ENCODE measurements at regions not wholly inside any gene's neighbourhood (a gene's known extent, or its start where the extent isn't known, plus 50 kb on each side); places are given as distances from the start of the nearest gene placed in this dataset.

DNA sequence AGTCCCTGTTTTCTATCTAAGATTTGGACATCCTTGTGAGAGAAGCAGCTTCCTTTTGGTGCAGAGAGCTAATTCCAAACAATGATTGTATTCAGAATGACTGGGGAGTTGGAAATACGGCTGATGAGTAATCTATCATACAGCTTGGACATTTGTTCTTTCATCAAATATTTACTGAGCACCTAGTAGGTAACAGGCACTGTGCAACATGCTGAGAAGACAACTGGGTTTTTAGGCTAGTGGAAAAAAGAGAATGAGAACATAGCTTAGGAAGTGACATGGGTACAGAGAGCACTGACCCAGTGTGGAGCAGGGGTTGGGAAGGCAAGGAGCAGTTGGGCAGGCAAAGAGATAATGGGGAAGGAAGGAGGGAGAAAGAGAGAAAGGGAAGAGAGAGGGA is 87.5 kb downstream of the TBX19 start:
- H3K4me1 ChIP-seq, result no peaks in the 10 kb centered on the region
- H3K27me3 ChIP-seq, result no peaks in the 10 kb centered on the region
- no peak overlapping the region for H3K4me3 ChIP-seq
- no peaks in the 10 kb centered on the region for H3K36me3 ChIP-seq
- no peak overlapping the region for H3K27ac ChIP-seq
- DNase-seq, result no peak
- TF ChIP-seq POLR2A (IDR thresholded peaks at IDR 0.05), result no peak
- TF ChIP-seq, protein P1, sequence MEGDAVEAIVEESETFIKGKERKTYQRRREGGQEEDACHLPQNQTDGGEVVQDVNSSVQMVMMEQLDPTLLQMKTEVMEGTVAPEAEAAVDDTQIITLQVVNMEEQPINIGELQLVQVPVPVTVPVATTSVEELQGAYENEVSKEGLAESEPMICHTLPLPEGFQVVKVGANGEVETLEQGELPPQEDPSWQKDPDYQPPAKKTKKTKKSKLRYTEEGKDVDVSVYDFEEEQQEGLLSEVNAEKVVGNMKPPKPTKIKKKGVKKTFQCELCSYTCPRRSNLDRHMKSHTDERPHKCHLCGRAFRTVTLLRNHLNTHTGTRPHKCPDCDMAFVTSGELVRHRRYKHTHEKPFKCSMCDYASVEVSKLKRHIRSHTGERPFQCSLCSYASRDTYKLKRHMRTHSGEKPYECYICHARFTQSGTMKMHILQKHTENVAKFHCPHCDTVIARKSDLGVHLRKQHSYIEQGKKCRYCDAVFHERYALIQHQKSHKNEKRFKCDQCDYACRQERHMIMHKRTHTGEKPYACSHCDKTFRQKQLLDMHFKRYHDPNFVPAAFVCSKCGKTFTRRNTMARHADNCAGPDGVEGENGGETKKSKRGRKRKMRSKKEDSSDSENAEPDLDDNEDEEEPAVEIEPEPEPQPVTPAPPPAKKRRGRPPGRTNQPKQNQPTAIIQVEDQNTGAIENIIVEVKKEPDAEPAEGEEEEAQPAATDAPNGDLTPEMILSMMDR (IDR thresholded peaks at IDR 0.05), result no peak
- no peaks in the 10 kb centered on the region for H3K9me3 ChIP-seq

DNA sequence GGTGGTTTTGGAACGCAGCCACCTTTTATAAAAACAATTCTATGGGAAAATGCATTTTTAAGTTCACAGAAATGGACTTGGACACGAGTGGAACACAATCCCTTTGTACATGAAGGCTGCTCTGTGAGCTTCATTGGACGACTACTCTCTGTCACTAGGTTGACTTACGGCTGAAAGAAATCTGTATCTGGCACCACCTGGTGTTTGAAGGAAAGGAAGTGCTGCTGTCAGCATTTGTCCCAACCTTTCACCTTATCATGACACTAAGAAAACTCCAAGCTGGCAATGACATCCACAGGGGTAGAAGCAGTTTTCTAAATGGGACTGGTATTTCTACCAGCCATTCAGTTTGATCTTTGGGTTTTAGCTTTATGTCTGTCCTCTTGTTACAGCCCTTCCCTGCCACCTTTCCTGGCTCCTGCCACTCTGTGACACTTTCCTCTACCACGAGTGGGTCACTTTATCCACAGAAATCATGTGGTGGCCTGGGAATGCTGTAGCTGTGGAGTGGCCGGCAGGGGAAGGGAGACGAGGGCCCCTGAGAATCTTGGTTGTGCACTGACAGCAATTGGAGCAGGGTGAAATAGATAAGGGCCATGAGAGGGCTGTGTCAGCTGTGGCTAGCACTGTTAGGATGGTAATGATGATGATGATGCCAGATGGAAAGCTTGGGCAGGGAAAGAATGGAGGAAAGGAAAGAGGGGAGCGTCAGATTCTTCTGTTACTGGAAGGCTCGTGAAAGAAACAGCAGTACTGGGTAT is 85.2 kb downstream of the TBX19 start:
- no peak for TF ChIP-seq POLR2A (IDR thresholded peaks at IDR 0.05)
- TF ChIP-seq, protein P1 (IDR thresholded peaks at IDR 0.05), result peak in 3 of 6 experiments; percentile 43 to 44 (median 43)
- H3K4me1 ChIP-seq, result no peaks in the 10 kb centered on the region
- DNase-seq, result no peak

More for the DNA sequence above, 85.2 kb downstream of the TBX19 start:
- no peaks in the 10 kb centered on the region for H3K9me3 ChIP-seq
- H3K27ac ChIP-seq, result no peak overlapping the region
- H3K36me3 ChIP-seq, result no peaks in the 10 kb centered on the region
- H3K27me3 ChIP-seq, result no peaks in the 10 kb centered on the region
- no peak overlapping the region for H3K4me3 ChIP-seq

Small RNA genes lying in the stretch of these regions (small RNA-seq; reads per million reads assigned to genes)
- gene MIR557, result 0 reads per million in 2 donors

All from Peyer's patch (tissue), 4 donors.